GM21737 (cell line): ENCODE measurements at regions not wholly inside any gene's neighbourhood (a gene's known extent, or its start where the extent isn't known, plus 50 kb on each side); places are given as distances from the start of the nearest gene placed in this dataset.

ENCODE experiments used
- ATAC-seq: cut with Tn5 transposase; IDR thresholded peaks from one replicate; pipeline ENCODE4 v1.9.1; 2021; ENCODE audit warnings: mild to moderate bottlenecking, moderate library complexity; ENCODE audit not compliant: unreplicated experiment

DNA sequence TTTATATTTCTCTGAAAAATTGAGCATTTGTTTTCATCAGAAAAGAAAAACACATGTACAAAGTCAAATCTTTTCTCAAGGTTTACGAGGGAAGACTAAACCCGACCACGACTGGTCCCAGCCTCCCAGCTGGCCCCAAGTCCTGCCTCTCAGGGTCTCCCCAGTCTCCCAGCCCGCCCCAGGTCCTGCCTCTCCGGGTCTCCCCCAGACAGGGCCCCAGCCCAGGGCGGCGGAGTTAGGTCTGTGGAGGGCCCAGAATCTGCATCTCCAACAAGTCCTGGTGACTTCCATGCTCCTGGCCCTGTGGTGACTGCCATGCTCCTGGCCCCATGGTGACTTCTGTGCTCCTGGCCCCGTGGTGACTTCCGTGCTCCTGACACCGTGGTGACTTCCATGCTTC, 359.9 kb downstream of the IRX2 start:
- ATAC-seq = no peak

DNA sequence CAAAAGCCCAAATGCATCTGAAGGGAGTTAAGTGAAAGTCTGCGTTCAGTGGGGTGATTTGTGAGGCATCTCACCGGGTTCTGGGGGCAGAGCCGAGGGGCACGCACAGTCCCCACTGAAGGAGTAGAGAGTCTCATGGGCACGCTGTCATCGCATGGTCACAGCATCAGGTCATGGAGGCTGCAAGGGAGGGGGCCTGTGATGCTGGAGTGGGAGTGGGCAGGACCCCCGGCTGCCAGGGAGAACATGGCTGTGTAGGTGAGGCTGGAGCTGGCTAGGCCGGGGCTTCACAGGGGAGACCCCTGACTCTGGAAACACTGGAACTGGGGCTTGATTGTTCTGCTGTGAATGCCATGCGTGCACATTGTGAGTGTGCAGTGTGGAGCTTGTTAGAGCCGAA, 360.5 kb downstream of the IRX2 start:
- no peak for ATAC-seq

- no peak for ATAC-seq
These were observed 362.9 kb downstream of the IRX2 start for GRCh38 chr5:2388571-2388970.

DNA sequence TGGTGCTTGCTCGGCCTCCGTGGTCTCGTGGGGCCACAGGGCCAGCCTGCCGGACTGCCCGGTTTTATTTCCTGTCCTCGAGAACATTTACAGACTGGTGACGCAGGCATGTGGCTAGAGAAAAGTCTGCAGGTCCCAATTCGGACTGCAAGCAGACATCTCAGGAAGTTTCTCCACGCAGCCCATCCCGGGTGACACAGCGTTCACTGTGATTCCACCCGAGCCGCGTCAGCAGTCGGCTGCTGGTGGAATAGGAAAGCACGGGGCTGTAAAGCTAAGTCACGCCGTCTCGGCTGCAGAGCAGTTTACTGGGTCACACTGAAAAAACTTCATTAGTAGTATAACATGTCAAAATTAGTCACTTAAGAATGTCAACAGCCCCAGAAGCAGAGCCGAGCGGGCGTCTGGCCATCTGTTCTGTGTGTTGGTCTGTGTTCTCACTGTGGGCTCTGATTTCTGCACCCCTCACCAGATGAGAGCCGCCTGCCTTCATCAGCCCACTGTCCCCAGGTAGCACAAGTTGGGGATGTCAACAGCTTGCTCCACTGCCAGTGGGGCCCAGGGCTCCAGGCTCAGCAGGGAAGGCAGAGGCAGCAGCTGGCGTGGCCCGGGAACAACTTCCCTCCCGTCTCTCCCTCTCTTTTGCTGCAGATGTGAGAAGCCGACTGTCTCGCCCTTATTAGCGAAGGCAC, 363.7 kb downstream of the IRX2 start:
- no peak for ATAC-seq

GRCh38 chr5:2387250-2387633, 364.2 kb downstream of the IRX2 start:
- no peak for ATAC-seq

GRCh38 chr5:2385818-2386217, 365.7 kb downstream of the IRX2 start:
- ATAC-seq = no peak

DNA sequence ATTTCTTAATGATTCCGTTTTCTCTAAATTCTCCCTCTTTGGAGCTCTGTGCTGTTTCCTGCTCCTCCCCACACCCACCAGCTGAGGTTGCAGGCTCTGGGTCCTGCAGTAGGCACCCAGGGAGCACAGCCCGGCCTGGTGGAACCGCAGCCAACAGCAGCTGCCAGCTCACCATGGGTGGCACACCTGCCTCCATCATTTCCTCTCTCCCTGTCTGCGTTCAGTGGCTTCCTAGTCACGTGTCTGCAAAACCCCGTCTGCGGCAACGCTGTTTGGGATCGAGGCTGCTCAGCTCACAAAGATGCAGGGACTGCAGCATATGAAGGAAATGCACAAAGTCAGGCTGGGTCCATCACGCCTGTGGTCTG, 367.8 kb downstream of the IRX2 start:
- ATAC-seq = no peak

DNA sequence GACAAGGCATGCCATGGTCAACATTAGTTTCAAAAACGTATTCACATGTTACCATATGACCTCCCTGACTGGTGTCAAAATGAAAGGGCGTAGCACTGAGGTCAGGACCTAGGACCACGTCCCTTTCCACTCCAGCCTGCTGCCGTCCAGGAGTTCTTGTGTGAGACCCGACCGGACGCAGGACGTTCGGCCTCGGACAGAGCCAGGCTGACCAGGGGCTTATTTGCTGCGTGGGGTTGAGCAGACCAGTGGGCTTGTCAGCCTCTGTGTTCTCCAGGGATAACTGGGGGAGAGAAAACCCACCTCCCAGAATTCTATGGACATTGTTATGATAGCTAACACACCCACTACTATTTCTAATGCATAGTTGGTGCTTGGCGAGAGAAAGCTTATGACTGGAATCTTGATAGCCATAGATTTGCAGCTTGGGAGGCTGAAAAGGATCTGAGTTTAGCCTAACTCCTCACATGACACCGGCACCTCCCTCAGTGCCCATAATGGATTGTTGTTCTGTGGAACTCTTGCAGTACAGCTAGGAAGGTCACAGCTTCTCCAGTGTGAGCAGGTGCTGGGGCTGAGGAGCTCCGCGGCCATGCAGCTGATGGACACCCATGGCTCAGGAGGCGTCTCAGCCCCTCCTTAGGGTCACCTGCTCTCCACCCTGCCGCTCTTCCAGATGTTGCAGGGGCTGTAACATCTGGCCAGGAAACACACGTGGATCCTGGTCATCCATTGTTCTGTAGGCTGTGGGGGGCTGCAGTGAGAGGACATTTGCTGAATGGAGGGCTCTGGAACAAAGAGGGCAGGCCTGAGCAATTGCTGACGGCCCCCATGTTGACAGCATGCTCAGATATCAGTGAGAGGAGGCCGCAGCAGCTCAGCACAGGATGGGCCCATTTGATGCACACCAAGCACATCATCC, 368.4 kb downstream of the IRX2 start:
- no peak for ATAC-seq

GRCh38 chr5:2381861-2382260, 369.6 kb downstream of the IRX2 start:
- ATAC-seq = no peak

- no peak for ATAC-seq
These were observed 370.4 kb downstream of the IRX2 start for GRCh38 chr5:2381070-2381469.

DNA sequence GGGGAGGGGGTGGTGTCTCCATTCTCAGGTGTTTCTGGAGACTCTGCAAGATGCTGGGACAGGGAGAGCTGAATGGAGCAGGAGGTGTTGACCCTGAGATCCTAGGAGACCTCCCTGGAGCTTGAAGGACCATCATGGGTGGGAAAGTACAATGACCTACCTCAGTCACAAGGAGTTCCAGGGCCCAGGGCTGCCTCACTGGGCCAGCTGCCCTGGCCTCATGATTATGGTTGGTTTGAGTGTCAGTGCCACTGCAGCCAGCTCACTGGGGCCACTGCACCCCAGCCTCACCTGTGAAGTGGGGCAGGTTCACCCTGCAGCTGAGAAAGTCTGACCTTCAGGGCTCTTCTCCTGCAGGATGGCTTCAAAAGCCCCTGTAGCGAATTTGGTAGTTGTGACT, 372.5 kb downstream of the IRX2 start:
- ATAC-seq = no peak

- no peak for ATAC-seq
These were observed 373.4 kb downstream of the IRX2 start for GRCh38 chr5:2378108-2378507.

GRCh38 chr5:2376486-2376885, 375.0 kb downstream of the IRX2 start:
- no peak for ATAC-seq

DNA sequence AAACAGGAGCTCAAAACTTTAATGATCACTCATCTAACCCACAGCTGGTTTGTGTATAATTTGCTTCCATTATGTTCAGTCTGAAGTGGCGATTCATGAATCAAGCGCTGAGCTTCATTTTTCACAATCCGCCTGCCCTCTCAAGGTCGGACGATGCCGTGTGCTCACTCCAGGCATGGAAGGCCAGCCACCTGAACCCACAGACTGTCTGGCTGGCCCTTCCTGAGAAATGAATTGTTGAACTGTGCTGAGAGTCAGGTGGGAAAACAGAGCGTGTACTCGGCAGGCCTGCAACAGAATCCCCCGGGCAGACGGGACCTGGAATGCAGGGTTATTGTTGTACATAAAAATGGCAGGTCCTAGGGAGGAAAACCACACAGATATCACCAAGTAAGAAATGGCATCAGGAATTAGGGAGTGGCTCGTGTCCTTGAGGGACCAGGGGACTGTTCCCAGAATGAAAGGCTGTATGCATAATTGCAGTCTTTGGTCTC, 375.7 kb downstream of the IRX2 start:
- no peak for ATAC-seq

DNA sequence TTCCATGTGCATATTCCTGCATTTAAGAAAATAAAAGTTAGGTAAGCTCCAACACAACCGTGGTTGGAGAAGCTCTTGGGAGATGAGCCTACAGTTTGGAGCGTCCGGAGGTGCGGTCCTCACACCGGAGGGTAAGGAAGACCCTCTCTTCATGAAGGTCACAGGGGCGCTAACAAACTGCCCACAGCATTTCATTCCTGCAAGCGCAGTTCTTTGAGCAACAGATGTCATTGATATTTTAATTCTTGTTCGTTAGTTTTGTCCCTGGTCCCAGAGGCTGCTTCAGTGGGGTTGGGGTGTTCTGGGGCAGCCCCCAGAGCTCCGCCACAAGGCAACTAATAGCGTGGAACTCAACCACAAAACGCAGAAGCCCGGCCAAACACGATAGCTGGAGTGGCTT, 376.2 kb downstream of the IRX2 start:
- no peak for ATAC-seq

GRCh38 chr5:2374703-2375102, 376.8 kb downstream of the IRX2 start:
- no peak for ATAC-seq

- no peak for ATAC-seq
These were observed 377.8 kb downstream of the IRX2 start for GRCh38 chr5:2373631-2374030.

DNA sequence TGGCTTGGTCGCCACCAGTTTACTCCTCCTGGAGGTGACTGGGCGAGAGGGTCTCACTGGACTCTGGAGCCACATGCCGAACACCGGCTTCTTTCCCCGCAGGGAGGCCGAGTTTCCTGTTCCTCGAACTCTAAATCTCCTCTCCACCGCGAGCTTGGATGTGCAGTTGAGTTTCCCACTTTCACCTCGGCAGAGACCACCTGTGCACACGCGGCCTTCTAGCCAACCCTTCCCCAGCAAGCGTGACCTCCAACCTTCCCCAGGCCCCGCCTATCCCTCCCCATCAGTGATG, 380.1 kb downstream of the IRX2 start:
- no peak for ATAC-seq

GRCh38 chr5:2370626-2371418, 380.7 kb downstream of the IRX2 start:
- ATAC-seq = no peak

- no peak for ATAC-seq
These were observed 382.3 kb downstream of the IRX2 start for GRCh38 chr5:2369178-2369577.

DNA sequence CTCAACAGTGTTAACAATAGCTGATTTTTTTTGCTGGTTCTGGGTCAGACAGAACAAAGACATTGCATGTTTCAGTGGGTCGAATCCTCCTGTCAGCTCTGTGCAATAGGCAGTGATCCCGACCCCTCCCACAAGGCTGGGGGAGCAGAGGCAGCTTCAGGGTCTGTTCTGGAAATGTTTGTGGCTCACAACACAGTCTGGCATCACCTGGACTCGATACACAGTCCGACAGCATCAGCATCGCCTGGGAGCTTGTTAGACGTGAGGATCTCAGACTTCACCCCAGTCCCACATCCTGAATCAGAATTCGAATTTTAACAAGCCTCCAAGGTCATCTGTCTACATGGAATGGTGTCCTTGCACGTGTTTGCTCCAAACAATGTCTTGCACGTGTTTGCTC, 384.7 kb downstream of the IRX2 start:
- ATAC-seq = no peak

DNA sequence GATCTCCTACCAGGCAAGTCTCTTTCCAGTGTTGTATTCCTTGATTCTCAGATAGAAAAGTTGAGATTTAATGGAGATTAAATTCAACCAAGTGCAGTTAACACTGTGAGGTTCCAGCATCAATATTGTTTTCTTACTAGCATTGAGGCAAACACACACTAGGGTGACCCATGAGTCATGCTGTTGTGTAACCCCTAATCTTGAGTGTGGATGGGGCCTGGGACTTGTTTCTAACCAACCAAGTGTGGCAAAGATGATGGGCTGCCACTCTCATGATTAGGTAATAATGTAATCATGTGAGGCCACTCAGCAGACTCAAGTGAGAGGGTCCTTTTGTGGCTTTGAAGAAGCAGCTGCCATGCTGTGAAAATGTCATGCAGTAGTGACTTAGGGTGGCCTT, 394.2 kb downstream of the IRX2 start:
- ATAC-seq = no peak
